HG02588 (cell line): ENCODE measurements at regions not wholly inside any gene's neighbourhood (a gene's known extent, or its start where the extent isn't known, plus 50 kb on each side); places are given as distances from the start of the nearest gene placed in this dataset.
"Not testable (repeated sequence)": the region's sequence is repeated elsewhere in the genome, so short reads cannot be mapped to it uniquely, and the experiment has no call there.

Experiments
- ATAC-seq: cut with Tn5 transposase; IDR thresholded peaks from one replicate; pipeline ENCODE4 v1.9.1; 2021; ENCODE audit warnings: mild to moderate bottlenecking, moderate library complexity; ENCODE audit not compliant: unreplicated experiment

DNA sequence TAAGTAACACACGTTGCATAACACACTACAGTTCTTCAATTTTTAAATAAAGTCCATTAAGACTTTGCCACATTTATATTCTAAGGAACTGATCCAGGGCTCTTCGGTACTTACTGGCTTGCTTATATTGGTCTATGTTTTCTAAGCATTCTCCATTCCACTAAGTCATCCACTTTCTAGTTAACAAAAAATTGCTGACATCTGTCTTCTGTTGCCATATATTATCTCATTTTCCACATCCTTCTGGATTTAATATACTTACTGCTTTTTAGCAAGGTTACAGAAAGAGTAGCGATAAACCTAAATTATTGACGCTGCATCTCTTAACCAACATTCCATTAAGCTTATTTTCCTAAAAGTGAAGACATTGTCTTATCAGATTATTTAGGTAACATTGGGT lies 238.4 kb upstream of the LRIG3 start:
- no peak for ATAC-seq

DNA sequence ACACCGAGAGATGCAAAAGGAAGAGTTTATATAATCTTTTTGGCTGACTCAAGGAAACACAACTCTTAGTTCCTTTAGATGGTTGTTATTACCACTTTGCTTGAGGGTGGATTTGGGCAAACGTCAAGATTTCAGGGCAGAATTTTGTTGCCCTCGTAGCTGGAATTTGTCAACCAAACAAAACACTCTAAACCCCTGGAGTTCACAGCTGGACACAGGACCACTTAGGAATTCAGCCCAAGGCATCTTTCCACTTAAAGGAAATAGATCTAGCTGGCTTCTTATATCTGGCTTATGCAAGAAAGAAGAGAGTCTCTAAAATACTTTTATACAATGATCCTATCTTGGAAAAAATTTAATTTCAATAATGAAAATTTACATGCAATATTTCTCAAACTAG lies 237.8 kb upstream of the LRIG3 start:
- no peak for ATAC-seq

- ATAC-seq: no peak
Measured at GRCh38 chr12:59155448-59155847, 235.1 kb upstream of the LRIG3 start.

GRCh38 chr12:59151243-59151642 lies 230.9 kb upstream of the LRIG3 start:
- ATAC-seq: no peak

DNA sequence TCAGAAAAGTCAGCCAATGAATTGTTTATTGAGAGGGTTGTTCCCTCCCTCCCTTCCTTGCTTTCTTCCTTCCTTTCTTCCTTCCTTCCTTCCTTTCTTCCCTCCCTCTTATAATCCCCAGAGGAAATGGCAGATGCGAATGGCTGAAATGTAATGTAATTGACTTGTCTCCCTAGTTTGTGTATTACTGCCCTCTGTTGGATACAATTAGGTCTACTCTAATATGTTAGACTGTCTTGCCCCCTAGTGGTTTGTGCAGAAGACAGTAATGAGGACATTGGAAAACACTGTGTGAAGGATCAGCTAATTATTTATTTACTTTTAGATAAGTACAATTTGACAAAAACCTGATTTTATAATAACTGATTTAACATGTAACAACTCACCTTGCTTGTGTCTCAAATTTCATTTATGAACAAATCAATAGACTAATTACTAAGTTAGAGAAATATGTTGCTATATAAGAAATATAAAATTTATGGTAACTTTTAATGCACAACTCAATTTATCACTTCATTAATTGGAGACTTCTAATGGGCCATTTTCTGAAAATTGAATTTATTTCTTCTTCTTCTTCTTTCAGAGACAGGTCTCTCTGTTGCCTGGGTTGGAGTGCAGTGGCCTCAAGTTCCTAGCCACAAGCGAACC lies 229.8 kb upstream of the LRIG3 start:
- peak; percentile 99 for ATAC-seq

DNA sequence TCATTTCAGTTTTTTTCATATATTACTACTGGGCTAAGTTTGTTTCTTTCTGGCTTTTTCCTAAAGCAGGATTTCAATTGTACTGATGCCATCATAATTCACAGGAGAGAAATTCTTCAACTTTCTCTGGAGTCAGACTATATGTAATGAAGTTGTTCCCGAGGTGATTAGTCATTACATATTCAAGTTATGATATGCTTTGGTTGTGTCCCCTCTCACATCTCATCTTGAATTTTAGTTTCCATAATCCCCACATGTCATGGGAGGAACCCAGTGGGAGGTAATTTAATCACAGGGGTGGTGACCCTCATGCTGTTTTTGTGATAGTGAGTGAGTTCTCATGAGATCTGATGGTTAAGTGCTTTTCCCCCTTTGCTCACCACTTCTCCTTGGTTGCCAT lies 227.5 kb upstream of the LRIG3 start:
- ATAC-seq: no peak

DNA sequence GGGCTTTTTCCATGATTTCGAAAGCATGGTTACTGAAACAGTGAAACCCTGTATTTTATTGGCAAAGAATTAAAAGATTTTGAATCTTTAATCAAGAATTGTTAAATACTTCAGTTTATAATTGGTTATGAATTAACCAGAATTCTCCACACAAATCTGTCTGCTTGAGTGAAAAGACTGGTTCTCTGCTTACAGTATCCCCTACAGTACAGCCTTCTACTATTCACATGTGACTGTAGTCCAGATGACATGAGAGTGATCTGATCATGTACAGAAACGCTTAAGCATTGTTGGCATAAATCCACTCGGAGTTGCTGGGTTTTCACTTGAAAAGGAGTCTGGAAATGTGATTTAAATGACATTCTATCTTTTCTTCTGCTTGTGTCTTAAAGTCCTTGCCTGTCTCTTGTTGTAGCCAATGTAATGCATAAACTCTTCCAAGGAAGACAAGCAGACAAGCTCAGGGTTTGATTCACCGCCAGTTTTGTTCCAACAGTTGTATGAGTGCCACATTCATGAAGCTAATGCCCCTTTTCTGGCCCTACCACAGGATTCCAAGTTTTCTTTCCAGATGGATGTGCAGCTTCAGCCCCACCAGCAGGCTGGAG lies 222.0 kb upstream of the LRIG3 start:
- no peak for ATAC-seq

- ATAC-seq: no peak
Measured at GRCh38 chr12:59134750-59135149, 214.4 kb upstream of the LRIG3 start.

DNA sequence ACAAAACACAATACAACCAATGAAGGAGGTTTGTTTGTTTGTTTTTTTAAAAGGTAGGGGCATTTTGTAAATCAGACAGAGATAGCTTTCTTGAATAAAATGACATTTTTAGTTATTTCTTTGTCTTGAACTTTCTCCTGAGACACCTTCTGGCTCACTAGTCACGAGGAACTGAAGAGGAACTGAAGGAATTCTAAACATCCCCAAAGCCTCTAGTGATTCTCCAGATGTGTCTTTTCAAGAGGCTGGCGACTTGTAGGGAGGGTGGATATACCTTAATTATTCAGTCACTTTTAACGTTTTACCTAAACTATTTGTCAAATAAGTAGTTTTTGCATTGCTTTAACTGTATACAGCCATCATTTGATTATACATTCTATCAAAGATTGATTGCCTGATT lies 211.2 kb upstream of the LRIG3 start:
- ATAC-seq: no peak

GRCh38 chr12:59122784-59123183 lies 202.5 kb upstream of the LRIG3 start:
- ATAC-seq: no peak

GRCh38 chr12:59121451-59121850 lies 201.1 kb upstream of the LRIG3 start:
- no peak for ATAC-seq

GRCh38 chr12:59119676-59120075 lies 199.4 kb upstream of the LRIG3 start:
- no peak for ATAC-seq

DNA sequence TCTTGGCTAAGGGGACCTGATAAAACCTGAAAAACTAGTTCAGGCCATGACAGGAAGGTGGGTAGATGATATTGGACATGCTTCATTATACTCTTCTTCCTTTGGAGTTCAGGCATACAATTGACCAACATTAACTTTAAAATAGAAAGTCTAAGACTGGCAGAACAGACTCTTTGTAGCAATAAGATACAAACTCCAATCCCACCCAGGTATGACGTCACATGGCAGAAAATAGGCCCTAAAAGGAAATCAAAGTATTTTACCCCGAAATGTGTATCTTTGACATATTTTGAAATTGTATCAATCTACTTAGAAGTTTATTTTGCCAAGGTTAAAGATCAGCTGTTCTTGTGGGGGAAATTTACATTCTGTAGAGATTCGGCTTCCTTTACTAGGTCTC lies 198.1 kb upstream of the LRIG3 start:
- no peak for ATAC-seq

GRCh38 chr12:59115995-59116394 lies 195.7 kb upstream of the LRIG3 start:
- ATAC-seq: no peak

GRCh38 chr12:59115526-59115925 lies 195.2 kb upstream of the LRIG3 start:
- ATAC-seq: no peak

GRCh38 chr12:59113831-59114615 lies 193.7 kb upstream of the LRIG3 start:
- ATAC-seq: peak; percentile 82

DNA sequence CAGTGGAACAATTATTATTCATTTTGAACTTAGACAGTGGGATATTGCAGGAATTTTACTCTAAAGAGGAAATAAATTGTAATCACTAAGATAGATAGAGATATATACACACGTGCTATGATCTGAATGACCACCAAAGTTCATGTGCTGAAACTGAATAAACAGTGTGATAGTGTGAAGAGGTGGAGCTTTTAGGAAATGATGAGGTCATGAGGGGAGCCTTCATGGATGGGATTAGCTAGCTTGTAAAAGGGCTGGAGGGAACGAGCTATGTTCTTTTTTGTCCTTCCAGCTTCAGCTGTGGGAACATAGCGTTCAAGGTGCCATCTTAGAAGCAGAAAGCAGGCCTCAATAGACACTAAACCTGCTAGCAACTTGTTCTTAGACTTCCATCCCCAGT lies 191.5 kb upstream of the LRIG3 start:
- ATAC-seq: no peak

- not testable (repeated sequence) for ATAC-seq
Measured at GRCh38 chr12:59108516-59108915, 188.2 kb upstream of the LRIG3 start.

GRCh38 chr12:59100585-59100984 lies 180.3 kb upstream of the LRIG3 start:
- ATAC-seq: no peak

DNA sequence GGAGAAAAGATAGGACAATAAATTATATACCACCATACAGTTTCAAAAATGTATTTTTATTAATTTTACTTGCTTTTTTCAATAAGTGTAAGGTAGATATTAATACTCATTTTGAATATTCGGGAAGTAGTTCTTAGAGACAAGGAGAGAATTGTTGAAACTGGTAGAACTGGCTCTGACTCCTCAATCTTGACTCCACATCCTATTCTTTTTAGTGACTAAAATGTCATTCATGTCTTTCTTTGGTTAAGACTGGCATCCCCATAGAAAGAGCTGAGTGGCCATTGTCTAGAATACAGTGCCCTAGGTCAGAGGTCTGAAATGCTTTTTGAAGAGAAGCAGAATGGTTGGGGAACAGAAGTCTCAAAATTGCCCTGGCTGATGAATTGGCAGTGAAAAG lies 177.6 kb upstream of the LRIG3 start:
- ATAC-seq: no peak

DNA sequence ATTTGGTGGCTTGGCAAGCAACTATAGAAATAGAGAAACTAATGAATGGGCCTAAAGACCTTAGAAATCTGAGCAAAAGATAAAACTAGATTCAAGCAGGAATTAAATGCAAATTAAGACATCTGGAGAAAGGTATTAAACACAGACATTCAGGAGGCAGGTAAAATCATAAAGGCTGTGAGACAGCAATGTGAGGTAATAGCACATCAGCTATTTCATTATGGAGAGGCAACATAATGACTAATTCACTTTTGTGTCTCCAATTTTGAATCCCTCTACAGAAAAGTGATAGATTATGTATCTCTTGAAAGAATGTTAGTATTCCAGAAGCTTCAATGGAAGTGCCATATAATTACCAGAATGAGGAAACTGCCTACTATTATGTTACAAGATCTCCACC lies 175.9 kb upstream of the LRIG3 start:
- ATAC-seq: no peak

- no peak for ATAC-seq
Measured at GRCh38 chr12:59093073-59093772, 172.9 kb upstream of the LRIG3 start.
